ENCODE measurements at regions not wholly inside any gene's neighbourhood (a gene's known extent, or its start where the extent isn't known, plus 50 kb on each side); places are given as distances from the start of the nearest gene placed in this dataset.

- ATAC-seq (ENCODE audit: insufficient number of reproducible peaks, low FRiP score, low read depth) (no peak), DNase-seq (ENCODE audit: low spot score) (no peak)
- Histone ChIP-seq H3K4me3 (no peak overlapping the region), H3K36me3 (no peaks in the 10 kb centered on the region), H3K4me1 (ENCODE audit: control insufficient read depth in 1 of 2, low read depth in 2 of 2) (no peaks in the 10 kb centered on the region), H3K9me3 (no peaks in the 10 kb centered on the region), H3K27me3 (replicated peaks; ENCODE audit: insufficient read depth) (no peaks in the 10 kb centered on the region), H3K27ac (no peak overlapping the region)
- TF ChIP-seq, protein P1, sequence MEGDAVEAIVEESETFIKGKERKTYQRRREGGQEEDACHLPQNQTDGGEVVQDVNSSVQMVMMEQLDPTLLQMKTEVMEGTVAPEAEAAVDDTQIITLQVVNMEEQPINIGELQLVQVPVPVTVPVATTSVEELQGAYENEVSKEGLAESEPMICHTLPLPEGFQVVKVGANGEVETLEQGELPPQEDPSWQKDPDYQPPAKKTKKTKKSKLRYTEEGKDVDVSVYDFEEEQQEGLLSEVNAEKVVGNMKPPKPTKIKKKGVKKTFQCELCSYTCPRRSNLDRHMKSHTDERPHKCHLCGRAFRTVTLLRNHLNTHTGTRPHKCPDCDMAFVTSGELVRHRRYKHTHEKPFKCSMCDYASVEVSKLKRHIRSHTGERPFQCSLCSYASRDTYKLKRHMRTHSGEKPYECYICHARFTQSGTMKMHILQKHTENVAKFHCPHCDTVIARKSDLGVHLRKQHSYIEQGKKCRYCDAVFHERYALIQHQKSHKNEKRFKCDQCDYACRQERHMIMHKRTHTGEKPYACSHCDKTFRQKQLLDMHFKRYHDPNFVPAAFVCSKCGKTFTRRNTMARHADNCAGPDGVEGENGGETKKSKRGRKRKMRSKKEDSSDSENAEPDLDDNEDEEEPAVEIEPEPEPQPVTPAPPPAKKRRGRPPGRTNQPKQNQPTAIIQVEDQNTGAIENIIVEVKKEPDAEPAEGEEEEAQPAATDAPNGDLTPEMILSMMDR (IDR thresholded peaks at IDR 0.05): no peak
These were observed 1863.5 kb downstream of the MRPL39 start for GRCh38 chr21:23743821-23744220.

- no peaks in the 10 kb centered on the region for H3K27me3 ChIP-seq (replicated peaks; ENCODE audit: insufficient read depth)
- TF ChIP-seq, protein P1 (IDR thresholded peaks at IDR 0.05): no peak
- no peaks in the 10 kb centered on the region for H3K4me1 ChIP-seq (ENCODE audit: control insufficient read depth in 1 of 2, low read depth in 2 of 2)
- H3K9me3 ChIP-seq: no peaks in the 10 kb centered on the region
- no peak overlapping the region for H3K4me3 ChIP-seq
- DNase-seq (ENCODE audit: low spot score) (no peak), ATAC-seq (ENCODE audit: insufficient number of reproducible peaks, low FRiP score, low read depth) (no peak)
- no peak overlapping the region for H3K27ac ChIP-seq
- no peaks in the 10 kb centered on the region for H3K36me3 ChIP-seq
These were observed 1866.8 kb downstream of the MRPL39 start for GRCh38 chr21:23740463-23740862.

GRCh38 chr21:23732776-23733175 is 1874.5 kb downstream of the MRPL39 start:
- H3K4me1 ChIP-seq (ENCODE audit: control insufficient read depth in 1 of 2, low read depth in 2 of 2): no peaks in the 10 kb centered on the region
- H3K27ac ChIP-seq: no peak overlapping the region
- TF ChIP-seq, protein P1 (IDR thresholded peaks at IDR 0.05): no peak
- no peaks in the 10 kb centered on the region for H3K36me3 ChIP-seq
- DNase-seq (ENCODE audit: low spot score) (no peak), ATAC-seq (ENCODE audit: insufficient number of reproducible peaks, low FRiP score, low read depth) (no peak)
- no peak overlapping the region for H3K4me3 ChIP-seq
- H3K27me3 ChIP-seq (replicated peaks; ENCODE audit: insufficient read depth): no peaks in the 10 kb centered on the region
- H3K9me3 ChIP-seq: no peaks in the 10 kb centered on the region

- Histone ChIP-seq H3K4me1 (ENCODE audit: control insufficient read depth in 1 of 2, low read depth in 2 of 2) (no peaks in the 10 kb centered on the region), H3K4me3 (no peak overlapping the region), H3K27ac (no peak overlapping the region), H3K9me3 (no peaks in the 10 kb centered on the region), H3K27me3 (replicated peaks; ENCODE audit: insufficient read depth) (no peaks in the 10 kb centered on the region), H3K36me3 (no peaks in the 10 kb centered on the region)
- no peak for ATAC-seq (ENCODE audit: insufficient number of reproducible peaks, low FRiP score, low read depth)
- TF ChIP-seq, protein P1 (IDR thresholded peaks at IDR 0.05): no peak
- DNase-seq (ENCODE audit: low spot score): no peak
These were observed 1878.0 kb downstream of the MRPL39 start for GRCh38 chr21:23729331-23729730.

GRCh38 chr21:23725576-23725975 is 1881.7 kb downstream of the MRPL39 start:
- Histone ChIP-seq H3K9me3 (no peaks in the 10 kb centered on the region), H3K36me3 (no peaks in the 10 kb centered on the region), H3K27ac (no peak overlapping the region), H3K4me1 (ENCODE audit: control insufficient read depth in 1 of 2, low read depth in 2 of 2) (no peaks in the 10 kb centered on the region), H3K4me3 (no peak overlapping the region), H3K27me3 (replicated peaks; ENCODE audit: insufficient read depth) (no peaks in the 10 kb centered on the region)
- DNase-seq (ENCODE audit: low spot score): no peak
- ATAC-seq (ENCODE audit: insufficient number of reproducible peaks, low FRiP score, low read depth): no peak
- TF ChIP-seq, protein P1 (IDR thresholded peaks at IDR 0.05): no peak
